SU-DHL-6 (cell line): ENCODE measurements at regions not wholly inside any gene's neighbourhood (a gene's known extent, or its start where the extent isn't known, plus 50 kb on each side); places are given as distances from the start of the nearest gene placed in this dataset.

Source experiments
- H2AFZ ChIP-seq: fragments of 200-600 bp; sonication (generic); 2 replicates; pipeline ENCODE4 v1.6.1; 2014; ENCODE audit warnings: low read depth, mild to moderate bottlenecking, moderate library complexity, mixed read lengths, antibody characterized with exemption, low read length; ENCODE audit not compliant: severe bottlenecking
- H3F3A ChIP-seq: fragments of 200-600 bp; shearing (Covaris generic); 2 replicates; pipeline ENCODE4 v1.6.0; 2016; ENCODE audit warnings: antibody characterized with exemption, mild to moderate bottlenecking; ENCODE audit not compliant: insufficient read depth
- H3K27ac ChIP-seq: fragments of 200-600 bp; sonication (generic); 2 replicates; pipeline ENCODE4 v1.5.1; 2016; ENCODE audit warnings: low read depth, mild to moderate bottlenecking, low read length, moderate library complexity, mixed read lengths
- H3K27me3 ChIP-seq: fragments of 200-600 bp; sonication (generic), shearing (Covaris generic); 2 replicates; pipeline ENCODE4 v1.6.0; 2014; ENCODE audit warnings: mild to moderate bottlenecking, low read length
- H3K36me3 ChIP-seq: fragments of 200-600 bp; sonication (generic); 2 replicates; pipeline ENCODE4 v1.6.1; 2014; ENCODE audit warnings: mild to moderate bottlenecking, low read length, mixed read lengths
- H3K4me2 ChIP-seq: fragments of 300-600, 200-600 bp; shearing (Covaris generic), sonication (generic); 2 replicates; pipeline ENCODE4 v1.6.0; 2014; ENCODE audit warnings: low read length, low read depth, mild to moderate bottlenecking; ENCODE audit not compliant: poor library complexity, severe bottlenecking
- H3K4me3 ChIP-seq: fragments of 200-600 bp; sonication (generic); 2 replicates; pipeline ENCODE4 v1.5.1; 2014; ENCODE audit warnings: antibody characterized with exemption, low read length, mild to moderate bottlenecking, mixed read lengths; ENCODE audit not compliant: insufficient read depth, poor library complexity, severe bottlenecking
- H3K79me2 ChIP-seq: fragments of 200-600 bp; sonication (generic); 2 replicates; pipeline ENCODE4 v1.6.1; 2014; ENCODE audit warnings: mild to moderate bottlenecking, low read length, moderate library complexity; ENCODE audit not compliant: insufficient read depth
- H3K9ac ChIP-seq: fragments of 200-600 bp; sonication (generic); 2 replicates; pipeline ENCODE4 v1.7.0; 2014; ENCODE audit warnings: mild to moderate bottlenecking, low read length
- H3K9me2 ChIP-seq: fragments of 200-600 bp; sonication (generic); replicated peaks from 2 replicates; pipeline ENCODE4 v1.6.1; 2014; ENCODE audit warnings: low read length; ENCODE audit not compliant: insufficient read depth
- H3K9me3 ChIP-seq: fragments of 200-600 bp; sonication (generic); 2 replicates; pipeline ENCODE4 v1.6.1; 2014; ENCODE audit warnings: low read length, mixed read lengths; ENCODE audit not compliant: insufficient read depth
- H4K20me1 ChIP-seq: fragments of 200-600 bp; sonication (generic); 2 replicates; pipeline ENCODE4 v1.6.1; 2014; ENCODE audit warnings: low read depth, mild to moderate bottlenecking, antibody characterized with exemption, low read length, moderate library complexity, mixed read lengths
- EZH2phosphoT487 ChIP-seq: fragments of 200-600 bp; sonication (generic), shearing (Covaris generic); conservative IDR thresholded peaks from 2 replicates; pipeline ENCODE4 v1.6.1; 2018; ENCODE audit warnings: mild to moderate bottlenecking, antibody characterized with exemption, low read length, moderate library complexity, mixed read lengths
- TF ChIP-seq, protein P1 (sequence below): fragments of 200-600 bp; sonication (generic); IDR thresholded peaks from one replicate; pipeline ENCODE4 v1.5.1; 2017; ENCODE audit warnings: antibody characterized with exemption, mild to moderate bottlenecking, low read length, moderate library complexity; ENCODE audit not compliant: insufficient read depth, poor library complexity, severe bottlenecking

DNA sequence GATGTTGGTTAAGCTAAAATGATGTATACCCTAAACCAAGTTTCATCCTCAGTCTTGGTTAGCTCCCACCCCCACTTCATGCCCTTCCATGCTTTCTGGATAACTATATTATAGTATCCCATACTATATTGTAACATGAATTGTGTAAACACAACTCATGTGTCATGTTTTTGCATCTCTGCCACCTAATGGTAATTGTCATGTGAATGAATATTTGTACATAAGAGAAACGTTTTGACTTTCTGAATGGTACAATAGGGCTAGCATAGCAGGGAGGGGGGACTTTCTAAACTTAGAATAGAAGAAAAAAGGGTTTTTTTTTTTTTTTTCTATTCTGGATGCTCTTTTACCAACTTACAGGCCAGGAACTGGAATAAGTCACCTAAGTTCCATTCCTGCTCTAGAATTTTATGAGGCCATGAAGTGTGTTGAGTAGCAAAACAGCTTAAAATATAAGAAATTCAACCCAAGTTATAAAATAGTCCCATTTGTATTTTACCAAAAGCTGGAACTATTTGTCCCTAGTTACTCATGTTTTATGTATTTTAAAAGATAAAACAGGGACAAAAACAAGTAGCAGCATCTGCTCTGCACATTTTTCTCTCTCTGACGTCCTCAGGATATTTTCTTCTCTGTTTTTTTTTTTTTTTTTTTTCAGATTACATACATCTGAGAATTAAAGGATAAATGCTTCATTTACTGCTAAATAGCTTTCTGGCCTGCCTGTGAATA lies 77.4 kb downstream of the HLX start:
- Histone ChIP-seq H3K4me3 (no peak overlapping the region), H3K27ac (no peak overlapping the region), H3K9me3 (no peaks in the 10 kb centered on the region), H4K20me1 (no peaks in the 10 kb centered on the region), H3F3A (no peaks in the 10 kb centered on the region), H2AFZ (no peak overlapping the region), H3K9me2 (no peaks in the 10 kb centered on the region), H3K79me2 (no peaks in the 10 kb centered on the region), H3K27me3 (no peaks in the 10 kb centered on the region), H3K9ac (no peak overlapping the region), H3K36me3 (no peaks in the 10 kb centered on the region), H3K4me2 (no peak overlapping the region)
- TF ChIP-seq, protein P1, sequence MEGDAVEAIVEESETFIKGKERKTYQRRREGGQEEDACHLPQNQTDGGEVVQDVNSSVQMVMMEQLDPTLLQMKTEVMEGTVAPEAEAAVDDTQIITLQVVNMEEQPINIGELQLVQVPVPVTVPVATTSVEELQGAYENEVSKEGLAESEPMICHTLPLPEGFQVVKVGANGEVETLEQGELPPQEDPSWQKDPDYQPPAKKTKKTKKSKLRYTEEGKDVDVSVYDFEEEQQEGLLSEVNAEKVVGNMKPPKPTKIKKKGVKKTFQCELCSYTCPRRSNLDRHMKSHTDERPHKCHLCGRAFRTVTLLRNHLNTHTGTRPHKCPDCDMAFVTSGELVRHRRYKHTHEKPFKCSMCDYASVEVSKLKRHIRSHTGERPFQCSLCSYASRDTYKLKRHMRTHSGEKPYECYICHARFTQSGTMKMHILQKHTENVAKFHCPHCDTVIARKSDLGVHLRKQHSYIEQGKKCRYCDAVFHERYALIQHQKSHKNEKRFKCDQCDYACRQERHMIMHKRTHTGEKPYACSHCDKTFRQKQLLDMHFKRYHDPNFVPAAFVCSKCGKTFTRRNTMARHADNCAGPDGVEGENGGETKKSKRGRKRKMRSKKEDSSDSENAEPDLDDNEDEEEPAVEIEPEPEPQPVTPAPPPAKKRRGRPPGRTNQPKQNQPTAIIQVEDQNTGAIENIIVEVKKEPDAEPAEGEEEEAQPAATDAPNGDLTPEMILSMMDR = no peak
- TF ChIP-seq EZH2phosphoT487 = no peak

GRCh38 chr1:220957233-220957605 lies 78.0 kb downstream of the HLX start:
- H3F3A ChIP-seq = no peaks in the 10 kb centered on the region
- no peak overlapping the region for H2AFZ ChIP-seq
- no peak overlapping the region for H3K9ac ChIP-seq
- no peaks in the 10 kb centered on the region for H4K20me1 ChIP-seq
- H3K4me2 ChIP-seq = no peak overlapping the region
- H3K27ac ChIP-seq = no peak overlapping the region
- H3K79me2 ChIP-seq = no peaks in the 10 kb centered on the region
- no peaks in the 10 kb centered on the region for H3K9me3 ChIP-seq
- no peaks in the 10 kb centered on the region for H3K36me3 ChIP-seq
- no peak overlapping the region for H3K4me3 ChIP-seq
- no peaks in the 10 kb centered on the region for H3K9me2 ChIP-seq
- H3K27me3 ChIP-seq = no peaks in the 10 kb centered on the region
- no peak for TF ChIP-seq EZH2phosphoT487
- TF ChIP-seq, protein P1 = no peak

- TF ChIP-seq EZH2phosphoT487 = no peak
- TF ChIP-seq, protein P1 = no peak
Measured at GRCh38 chr1:220958234-220958633, 79.0 kb downstream of the HLX start.

More at GRCh38 chr1:220958234-220958633, 79.0 kb downstream of the HLX start:
- H3K36me3 ChIP-seq = no peaks in the 10 kb centered on the region
- H3K79me2 ChIP-seq = no peaks in the 10 kb centered on the region
- H3K9me2 ChIP-seq = no peaks in the 10 kb centered on the region
- no peaks in the 10 kb centered on the region for H3F3A ChIP-seq
- H3K4me2 ChIP-seq = no peak overlapping the region
- H4K20me1 ChIP-seq = no peaks in the 10 kb centered on the region
- H3K27me3 ChIP-seq = no peaks in the 10 kb centered on the region
- H2AFZ ChIP-seq = no peak overlapping the region
- H3K9me3 ChIP-seq = no peaks in the 10 kb centered on the region
- no peak overlapping the region for H3K4me3 ChIP-seq
- H3K27ac ChIP-seq = no peak overlapping the region
- H3K9ac ChIP-seq = no peak overlapping the region
